Right lobe of liver (tissue), 6 donors: ENCODE measurements at regions not wholly inside any gene's neighbourhood (a gene's known extent, or its start where the extent isn't known, plus 50 kb on each side); places are given as distances from the start of the nearest gene placed in this dataset.

Experiments
- ATAC-seq, 4 donors: fragments of 200-7000 bp; cut with Tn5 transposase; one replicate each; pipeline ENCODE4 v1.9.1; 2020; ENCODE audit warnings: mild to moderate bottlenecking in 4 of 4, moderate library complexity in 4 of 4
- DNase-seq, 3 donors: peaks; one replicate each; pipeline ENCODE4 v3.0.0-alpha.2; 2020
- H3K27ac ChIP-seq, 3 donors: fragments of 200-600 bp; one replicate each; pipeline ENCODE4 v1.8.0; 2022
- H3K27me3 ChIP-seq, 2 donors: fragments of 200-600 bp; one replicate each; pipeline ENCODE4 v1.8.0; 2022
- H3K36me3 ChIP-seq, 4 donors: fragments of 200-600 bp; sonication (generic) in 1 of 4; one replicate each; pipeline versions ENCODE4 v1.5.1 to v1.8.0; 2017 to 2022; ENCODE audit warnings: control low read depth in 1 of 4
- H3K4me1 ChIP-seq, 4 donors: fragments of 200-600 bp; sonication (generic) in 1 of 4; one replicate each; pipeline versions ENCODE4 v1.5.1 to v1.8.0; 2017 to 2022; ENCODE audit warnings: control low read depth in 1 of 4
- H3K4me3 ChIP-seq, 3 donors: fragments of 200-600 bp; one replicate each; pipeline ENCODE4 v1.8.0; 2022
- H3K9me3 ChIP-seq, 4 donors: fragments of 200-600 bp; sonication (generic) in 1 of 4; one replicate each; pipeline versions ENCODE4 v1.5.1 to v1.8.0; 2017 to 2022; ENCODE audit warnings: control low read depth in 1 of 4
- POLR2A ChIP-seq: fragments of 450-650 bp; IDR thresholded peaks from one replicate; pipeline ENCODE4 v1.6.1; 2017; ENCODE audit warnings: antibody characterized with exemption, mild to moderate bottlenecking
- WGBS: methylation state at CpG from one replicate; pipeline ENCODE4 v1.1.6; 2018; ENCODE audit warnings: low coverage, low lambda C conversion rate; ENCODE audit not compliant: insufficient coverage; ENCODE audit errors: missing lambda C conversion rate; 5-methylcytosine and 5-hydroxymethylcytosine counted together
- intact Hi-C, 2 donors: fragments of 100-400 bp; cut with DNase I; formaldehyde crosslinking; loops; one replicate each; pipeline versions ENCODE4 v1.11.2 to v1.14.1; 2022
- TF ChIP-seq, protein P1 (sequence below), 4 donors: fragments of 200-600 bp in 3 of 4; fragments of 450-650 bp in 1 of 4; IDR thresholded peaks; one replicate each; pipeline versions ENCODE4 v1.5.1 to v1.8.0; 2016 to 2022; ENCODE audit warnings: antibody characterized with exemption in 4 of 4, mild to moderate bottlenecking in 2 of 4
- donor health status: DM: no; HTN: yes; CAD: no.
- donor health status: DM: no; HTN: no; CAD: no.
- donor health status: DM: no; HTN: no; CAD: no.
- donor health status: DM: no; HTN: yes; CAD: no.
- donor health status: DM: no; HTN: yes; CAD: no.

DNA sequence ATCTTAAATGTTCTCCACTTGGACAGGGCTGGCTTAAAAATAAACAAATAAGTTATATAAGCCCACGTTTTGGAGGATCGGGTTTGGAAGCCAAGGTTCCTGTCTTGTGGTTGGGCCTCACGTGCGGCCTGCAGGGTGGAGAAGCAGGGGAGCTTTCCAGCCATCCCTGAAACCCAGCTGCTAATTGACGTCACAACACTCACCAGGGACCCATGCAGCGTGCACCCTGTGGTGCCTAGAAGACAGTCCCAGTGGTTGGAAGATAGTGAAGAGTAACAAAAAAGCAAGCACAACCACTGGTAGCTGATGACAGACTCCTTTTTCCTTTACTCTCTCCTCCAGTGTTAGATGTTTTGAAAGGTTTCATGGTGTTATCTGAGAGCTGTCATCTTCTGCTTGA, 142.0 kb upstream of the RBPJ start:
- WGBS: 64% methylated on average over 2 of the region's 6 CpGs
- no peak for ATAC-seq
- H3K9me3 ChIP-seq: no peaks in the 10 kb centered on the region

DNA sequence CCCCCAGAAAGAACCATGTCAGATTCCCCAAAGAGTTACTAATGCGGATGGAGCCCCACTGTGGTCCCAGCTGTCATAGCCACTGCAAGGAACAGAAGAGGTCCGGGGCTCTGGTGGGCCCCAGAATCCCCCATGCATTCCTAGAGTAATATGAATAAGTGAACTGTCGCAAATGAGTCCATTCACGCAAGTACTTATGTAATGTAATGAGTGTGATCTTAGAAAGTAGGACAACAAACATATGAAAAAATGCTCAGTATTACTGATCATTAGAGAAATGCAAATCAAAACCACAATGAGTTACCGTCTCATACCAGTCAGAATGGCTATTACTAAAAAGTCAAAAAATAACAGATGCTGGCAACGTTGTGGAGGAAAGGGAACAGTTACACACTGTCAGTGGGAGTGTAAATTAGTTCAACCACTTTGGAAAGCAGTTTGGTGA, 141.5 kb upstream of the RBPJ start:
- no peak for ATAC-seq
- intact Hi-C loops: no loop called here
- 76% methylated on average over 6 of the region's 6 CpGs for WGBS

More for the DNA sequence above, 142.0 kb upstream of the RBPJ start:
- Histone ChIP-seq H3K27me3 (no peaks in the 10 kb centered on the region), H3K36me3 (no peaks in the 10 kb centered on the region), H3K4me3 (no peak overlapping the region), H3K4me1 (no peaks in the 10 kb centered on the region), H3K27ac (no peak overlapping the region)
- TF ChIP-seq POLR2A: no peak
- TF ChIP-seq, protein P1, sequence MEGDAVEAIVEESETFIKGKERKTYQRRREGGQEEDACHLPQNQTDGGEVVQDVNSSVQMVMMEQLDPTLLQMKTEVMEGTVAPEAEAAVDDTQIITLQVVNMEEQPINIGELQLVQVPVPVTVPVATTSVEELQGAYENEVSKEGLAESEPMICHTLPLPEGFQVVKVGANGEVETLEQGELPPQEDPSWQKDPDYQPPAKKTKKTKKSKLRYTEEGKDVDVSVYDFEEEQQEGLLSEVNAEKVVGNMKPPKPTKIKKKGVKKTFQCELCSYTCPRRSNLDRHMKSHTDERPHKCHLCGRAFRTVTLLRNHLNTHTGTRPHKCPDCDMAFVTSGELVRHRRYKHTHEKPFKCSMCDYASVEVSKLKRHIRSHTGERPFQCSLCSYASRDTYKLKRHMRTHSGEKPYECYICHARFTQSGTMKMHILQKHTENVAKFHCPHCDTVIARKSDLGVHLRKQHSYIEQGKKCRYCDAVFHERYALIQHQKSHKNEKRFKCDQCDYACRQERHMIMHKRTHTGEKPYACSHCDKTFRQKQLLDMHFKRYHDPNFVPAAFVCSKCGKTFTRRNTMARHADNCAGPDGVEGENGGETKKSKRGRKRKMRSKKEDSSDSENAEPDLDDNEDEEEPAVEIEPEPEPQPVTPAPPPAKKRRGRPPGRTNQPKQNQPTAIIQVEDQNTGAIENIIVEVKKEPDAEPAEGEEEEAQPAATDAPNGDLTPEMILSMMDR (IDR thresholded peaks at IDR 0.05): no peak
- DNase-seq: no peak
- intact Hi-C loops: no loop called here

DNA sequence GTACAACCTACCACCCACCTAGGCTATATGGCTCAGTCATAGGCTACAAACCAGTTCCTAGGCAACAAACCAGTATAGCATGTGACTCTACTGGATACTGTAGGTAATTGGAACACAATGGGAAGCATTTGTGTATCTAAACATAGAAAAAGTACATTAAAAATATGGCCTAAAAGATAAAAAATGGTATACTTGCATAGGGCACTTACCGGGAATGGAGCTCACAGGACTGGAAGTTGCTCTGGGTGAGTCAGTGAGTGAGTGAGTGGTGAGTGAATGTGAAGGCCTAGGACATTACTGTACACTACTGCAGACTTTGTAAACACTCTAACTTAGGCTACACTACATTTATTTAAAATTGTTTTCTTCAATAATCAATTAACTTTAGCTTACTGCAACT, 139.2 kb upstream of the RBPJ start:
- H3K4me3 ChIP-seq: no peak overlapping the region
- ATAC-seq (no peak), DNase-seq (no peak)
- intact Hi-C loops: no loop called here
- 100% methylated on average over 1 of the region's 1 CpG for WGBS
- no peak for TF ChIP-seq POLR2A
- TF ChIP-seq, protein P1 (IDR thresholded peaks at IDR 0.05): no peak
- H3K9me3 ChIP-seq: no peaks in the 10 kb centered on the region
- H3K27ac ChIP-seq: no peak overlapping the region
- no peaks in the 10 kb centered on the region for H3K27me3 ChIP-seq
- no peaks in the 10 kb centered on the region for H3K36me3 ChIP-seq
- H3K4me1 ChIP-seq: no peaks in the 10 kb centered on the region

More for the DNA sequence above, 141.5 kb upstream of the RBPJ start:
- H3K27me3 ChIP-seq: no peaks in the 10 kb centered on the region
- H3K4me1 ChIP-seq: no peaks in the 10 kb centered on the region
- no peak overlapping the region for H3K27ac ChIP-seq
- H3K4me3 ChIP-seq: no peak overlapping the region
- H3K36me3 ChIP-seq: no peaks in the 10 kb centered on the region
- DNase-seq: no peak
- no peaks in the 10 kb centered on the region for H3K9me3 ChIP-seq
- TF ChIP-seq POLR2A: no peak
- TF ChIP-seq, protein P1 (IDR thresholded peaks at IDR 0.05): no peak

DNA sequence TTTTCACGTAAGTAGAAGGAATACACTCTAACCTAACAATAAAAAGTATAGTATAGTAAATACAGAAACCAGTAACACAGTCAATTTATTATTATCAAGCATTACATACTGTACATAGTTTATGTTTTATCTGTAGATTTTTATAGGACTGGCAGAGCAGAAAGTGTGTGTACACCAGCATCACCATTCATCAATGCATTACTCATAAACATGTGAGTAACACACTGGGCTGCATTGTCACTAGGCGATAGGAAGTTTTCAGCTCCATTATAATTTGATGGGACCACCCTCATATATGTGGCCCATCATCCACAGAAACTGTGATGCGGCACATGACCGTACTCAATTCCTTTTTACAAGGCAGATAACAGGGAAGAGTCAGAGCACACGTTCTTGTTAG, 137.8 kb upstream of the RBPJ start:
- H3K36me3 ChIP-seq: no peaks in the 10 kb centered on the region
- no peaks in the 10 kb centered on the region for H3K4me1 ChIP-seq
- H3K27me3 ChIP-seq: no peaks in the 10 kb centered on the region
- TF ChIP-seq, protein P1 (IDR thresholded peaks at IDR 0.05): no peak
- TF ChIP-seq POLR2A: no peak
- 82% methylated on average over 5 of the region's 5 CpGs for WGBS
- intact Hi-C loops: no loop called here
- no peak for ATAC-seq
- no peaks in the 10 kb centered on the region for H3K9me3 ChIP-seq
- H3K4me3 ChIP-seq: no peak overlapping the region
- no peak for DNase-seq
- H3K27ac ChIP-seq: no peak overlapping the region

DNA sequence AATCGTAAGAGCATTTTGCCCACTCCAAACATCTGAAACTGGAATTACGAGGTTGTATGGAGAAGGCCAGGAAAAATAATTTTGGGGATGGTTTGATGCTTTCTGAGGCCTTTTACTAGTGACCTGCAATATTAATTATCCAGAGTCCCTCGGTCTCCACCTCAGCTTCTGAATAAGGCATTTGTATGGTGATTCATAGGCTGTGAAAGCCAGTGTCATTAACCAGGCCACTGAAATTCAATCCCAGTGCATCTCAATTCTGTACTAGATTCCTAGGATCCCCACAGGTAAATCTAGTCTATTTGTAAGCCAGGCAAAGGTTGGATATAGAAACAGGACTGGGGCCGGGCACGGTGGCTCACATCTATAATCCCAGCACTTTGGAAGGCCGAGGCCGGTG, 135.4 kb upstream of the RBPJ start:
- DNase-seq (no peak), ATAC-seq (no peak)
- WGBS: 86% methylated on average over 4 of the region's 7 CpGs
- TF ChIP-seq, protein P1 (IDR thresholded peaks at IDR 0.05): no peak
- TF ChIP-seq POLR2A: no peak
- intact Hi-C loops: no loop called here
- Histone ChIP-seq H3K36me3 (no peaks in the 10 kb centered on the region), H3K9me3 (no peaks in the 10 kb centered on the region), H3K27me3 (no peaks in the 10 kb centered on the region), H3K27ac (no peak overlapping the region), H3K4me1 (no peaks in the 10 kb centered on the region), H3K4me3 (no peak overlapping the region)
